Prostate gland (tissue), 2 donors: ENCODE measurements at regions not wholly inside any gene's neighbourhood (a gene's known extent, or its start where the extent isn't known, plus 50 kb on each side); places are given as distances from the start of the nearest gene placed in this dataset.

ENCODE experiments used
- CTCF ChIP-seq, 4 experiments: fragments of 200-600 bp in 2 of 4; fragments of 450-650 bp in 2 of 4; sonication (generic) in 2 of 4; IDR thresholded peaks; 1 replicate in 3 of 4; 2 replicates in 1 of 4; pipeline ENCODE4 v1.5.1; 2016 to 2019; ENCODE audit warnings: antibody characterized with exemption in 4 of 4, mild to moderate bottlenecking in 2 of 4, moderate library complexity in 2 of 4
- POLR2AphosphoS5 ChIP-seq: sonication (generic); formaldehyde crosslinking; IDR thresholded peaks from one replicate; pipeline ENCODE4 v1.6.1; 2017; ENCODE audit warnings: antibody characterized with exemption

DNA sequence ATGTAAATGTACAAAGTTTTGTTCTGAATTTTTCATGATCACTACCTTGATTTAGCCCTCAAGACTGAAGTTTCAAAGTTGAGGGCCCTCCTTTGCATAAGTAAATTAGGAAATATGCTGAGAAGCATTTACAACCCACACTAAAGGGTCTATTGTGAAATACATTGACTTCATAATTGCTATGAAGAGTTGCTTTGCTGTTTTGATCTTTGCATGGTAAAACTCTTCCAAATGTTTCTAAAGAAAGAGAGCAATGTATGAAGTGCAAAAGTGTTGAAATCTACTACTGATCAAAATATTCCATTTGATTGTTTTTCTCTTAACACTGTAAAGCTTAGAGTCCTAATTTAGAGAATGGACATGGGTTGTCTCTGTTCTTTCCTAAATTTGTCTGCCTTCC is 77.2 kb downstream of the C7orf25 start:
- TF ChIP-seq CTCF (IDR thresholded peaks at IDR 0.05): no peak
- TF ChIP-seq POLR2AphosphoS5: no peak
